ENCODE measurements at regions not wholly inside any gene's neighbourhood (a gene's known extent, or its start where the extent isn't known, plus 50 kb on each side); places are given as distances from the start of the nearest gene placed in this dataset.

GRCh38 chr9:87107072-87107471 is 159.8 kb upstream of the GAS1 start:
- Mint-ChIP-seq H3K27ac (no peak overlapping the region), H3K27me3 (peaks cover 4% of the 10 kb centered on the region)

DNA sequence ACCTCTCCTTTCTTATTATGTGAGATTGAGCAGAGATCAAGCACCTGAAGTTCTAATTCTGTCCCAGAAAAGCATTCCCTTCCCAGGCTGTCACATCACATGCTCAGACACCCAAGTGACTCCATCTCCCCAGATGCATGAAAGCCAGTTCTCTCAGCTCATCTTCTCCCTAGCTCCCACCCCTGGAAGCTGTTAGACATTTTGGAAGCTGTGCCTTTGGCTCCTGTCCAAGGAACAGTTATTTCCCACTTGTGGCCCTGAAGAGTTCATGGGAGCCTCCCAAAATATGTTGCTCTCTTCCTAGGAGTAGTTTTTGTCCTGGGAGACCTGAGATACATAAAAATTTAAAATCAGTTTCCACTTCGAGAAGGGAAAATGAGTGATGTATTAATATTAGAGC is 161.4 kb upstream of the GAS1 start:
- H3K9me3 Mint-ChIP-seq, result peaks cover 2% of the 10 kb centered on the region
- H3K4me1 Mint-ChIP-seq, result no peaks in the 10 kb centered on the region
- no peaks in the 10 kb centered on the region for H3K36me3 Mint-ChIP-seq
- no peak for DNase-seq (ENCODE audit: low spot score in 2 of 2)
- H3K4me3 Mint-ChIP-seq, result no peak overlapping the region
- ATAC-seq (ENCODE audit: low read depth), result no peak
- H3K27ac Mint-ChIP-seq, result no peak overlapping the region
- peaks cover 2% of the 10 kb centered on the region for H3K27me3 Mint-ChIP-seq

More at GRCh38 chr9:87107072-87107471, 159.8 kb upstream of the GAS1 start:
- Mint-ChIP-seq H3K4me3 (no peak overlapping the region), H3K4me1 (no peaks in the 10 kb centered on the region), H3K36me3 (no peaks in the 10 kb centered on the region), H3K9me3 (peaks cover 2% of the 10 kb centered on the region)
- DNase-seq (ENCODE audit: low spot score in 2 of 2) (no peak), ATAC-seq (ENCODE audit: low read depth) (no peak)

GRCh38 chr9:87109231-87109631 is 161.9 kb upstream of the GAS1 start:
- ATAC-seq (ENCODE audit: low read depth), result no peak
- Mint-ChIP-seq H3K4me3 (no peak overlapping the region), H3K27ac (no peak overlapping the region), H3K9me3 (peaks cover 2% of the 10 kb centered on the region), H3K36me3 (no peaks in the 10 kb centered on the region), H3K27me3 (peaks cover 2% of the 10 kb centered on the region), H3K4me1 (no peaks in the 10 kb centered on the region)
- no peak for DNase-seq (ENCODE audit: low spot score in 2 of 2)

- Mint-ChIP-seq H3K4me3 (no peak overlapping the region), H3K27ac (no peak overlapping the region), H3K27me3 (peaks cover 2% of the 10 kb centered on the region), H3K36me3 (no peaks in the 10 kb centered on the region), H3K9me3 (peaks cover 3% of the 10 kb centered on the region), H3K4me1 (no peaks in the 10 kb centered on the region)
- no peak for ATAC-seq (ENCODE audit: low read depth)
- DNase-seq (ENCODE audit: low spot score in 2 of 2), result no peak
Measured at GRCh38 chr9:87109851-87110250, 162.5 kb upstream of the GAS1 start.

DNA sequence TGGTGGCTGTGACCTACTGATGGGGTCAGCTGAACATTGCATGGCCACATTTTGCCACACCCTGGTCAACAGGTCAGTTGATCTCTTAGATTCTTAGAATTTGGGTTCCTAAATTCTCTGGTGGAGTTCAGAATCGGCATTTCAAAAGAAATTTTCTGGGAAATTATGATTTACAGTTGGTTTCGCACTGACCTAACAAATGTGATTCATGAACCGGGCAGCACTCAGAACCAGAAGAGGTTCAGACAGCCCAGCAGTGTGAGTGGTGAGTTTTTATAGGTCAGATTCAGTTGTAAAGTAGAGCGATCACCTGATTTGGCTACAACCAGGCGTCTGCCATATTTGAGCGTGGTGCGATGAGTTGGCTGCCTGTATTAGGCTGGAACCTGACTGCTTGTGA is 163.7 kb upstream of the GAS1 start:
- Mint-ChIP-seq H3K27ac (no peak overlapping the region), H3K27me3 (peaks cover 3% of the 10 kb centered on the region), H3K36me3 (no peaks in the 10 kb centered on the region), H3K4me3 (no peak overlapping the region), H3K4me1 (no peaks in the 10 kb centered on the region), H3K9me3 (peaks cover 6% of the 10 kb centered on the region)
- no peak for ATAC-seq (ENCODE audit: low read depth)
- DNase-seq (ENCODE audit: low spot score in 2 of 2), result no peak

- Mint-ChIP-seq H3K27ac (no peak overlapping the region), H3K27me3 (peaks cover 3% of the 10 kb centered on the region), H3K9me3 (peaks cover 6% of the 10 kb centered on the region), H3K4me3 (no peak overlapping the region), H3K36me3 (no peaks in the 10 kb centered on the region), H3K4me1 (no peaks in the 10 kb centered on the region)
- no peak for DNase-seq (ENCODE audit: low spot score in 2 of 2)
- ATAC-seq (ENCODE audit: low read depth), result no peak
Measured at GRCh38 chr9:87112656-87113055, 165.3 kb upstream of the GAS1 start.

DNA sequence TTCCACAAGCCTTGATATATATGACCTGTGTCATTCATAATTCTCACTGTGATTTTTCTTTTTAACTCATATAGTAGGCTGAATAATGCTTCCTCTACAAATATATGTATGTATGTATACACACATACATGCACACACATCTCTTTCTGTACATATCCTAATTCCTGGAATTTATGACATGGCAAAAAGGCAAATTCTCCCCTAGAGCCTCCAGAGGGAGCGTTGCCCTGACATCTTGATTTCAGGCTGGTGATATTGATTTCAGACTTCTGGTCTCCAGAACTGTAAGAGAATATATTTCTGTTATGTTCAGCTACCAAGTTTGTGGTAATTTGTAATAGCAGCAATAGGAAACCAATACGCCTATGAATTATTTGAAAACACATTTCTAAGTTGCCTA is 166.6 kb upstream of the GAS1 start:
- peaks cover 3% of the 10 kb centered on the region for H3K27me3 Mint-ChIP-seq
- H3K4me3 Mint-ChIP-seq, result no peak overlapping the region
- H3K27ac Mint-ChIP-seq, result no peak overlapping the region
- H3K4me1 Mint-ChIP-seq, result no peaks in the 10 kb centered on the region
- peaks cover 6% of the 10 kb centered on the region for H3K9me3 Mint-ChIP-seq
- DNase-seq (ENCODE audit: low spot score in 2 of 2) (no peak), ATAC-seq (ENCODE audit: low read depth) (no peak)
- no peaks in the 10 kb centered on the region for H3K36me3 Mint-ChIP-seq

DNA sequence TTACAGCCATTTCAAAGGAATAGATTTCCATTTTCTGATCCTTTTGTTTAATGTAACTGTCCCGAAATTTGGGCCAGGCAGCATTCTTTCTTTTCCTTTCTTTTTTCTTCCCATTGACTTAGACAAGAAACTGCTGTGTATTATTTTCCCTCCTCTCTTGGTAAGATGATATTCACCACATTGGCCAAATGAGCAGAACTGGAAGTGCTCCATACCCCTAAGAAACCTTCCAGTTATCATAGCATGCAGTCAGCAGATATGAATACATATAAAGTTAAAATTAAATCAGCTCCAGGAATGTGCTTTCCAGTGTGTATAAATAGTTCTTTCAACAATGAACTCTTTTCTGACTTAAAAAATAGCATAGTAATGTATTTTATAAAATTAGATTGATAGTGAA is 168.5 kb upstream of the GAS1 start:
- Mint-ChIP-seq H3K4me1 (no peaks in the 10 kb centered on the region), H3K9me3 (peaks cover 6% of the 10 kb centered on the region), H3K27me3 (peaks cover 3% of the 10 kb centered on the region), H3K36me3 (no peaks in the 10 kb centered on the region), H3K4me3 (no peak overlapping the region), H3K27ac (no peak overlapping the region)
- DNase-seq (ENCODE audit: low spot score in 2 of 2) (no peak), ATAC-seq (ENCODE audit: low read depth) (no peak)

DNA sequence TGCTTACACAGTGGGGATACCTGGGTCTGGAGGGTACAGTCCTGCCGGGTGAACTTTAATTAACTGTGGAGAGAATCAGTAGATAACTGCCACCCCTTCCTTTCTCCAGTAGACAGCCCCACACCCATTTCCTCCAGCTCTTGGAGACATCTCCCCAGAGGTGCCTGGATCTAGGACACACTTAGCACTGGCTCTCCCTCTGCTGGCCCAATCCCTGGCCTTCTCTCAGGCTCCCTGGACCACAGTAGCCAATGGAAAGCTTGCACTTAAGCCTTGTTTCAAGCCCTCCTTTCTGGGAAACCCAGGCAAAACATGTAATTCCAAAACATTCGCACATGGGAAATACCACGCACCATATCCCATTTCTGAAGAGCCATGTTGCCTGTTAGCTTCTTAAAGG is 169.2 kb upstream of the GAS1 start:
- Mint-ChIP-seq H3K4me1 (no peaks in the 10 kb centered on the region), H3K27ac (no peak overlapping the region), H3K4me3 (no peak overlapping the region), H3K9me3 (peaks cover 6% of the 10 kb centered on the region), H3K36me3 (no peaks in the 10 kb centered on the region), H3K27me3 (peaks cover 3% of the 10 kb centered on the region)
- ATAC-seq (ENCODE audit: low read depth), result no peak
- no peak for DNase-seq (ENCODE audit: low spot score in 2 of 2)

GRCh38 chr9:87118594-87118993 is 171.3 kb upstream of the GAS1 start:
- H3K9me3 Mint-ChIP-seq, result peaks cover 4% of the 10 kb centered on the region
- H3K4me3 Mint-ChIP-seq, result no peak overlapping the region
- H3K4me1 Mint-ChIP-seq, result no peaks in the 10 kb centered on the region
- H3K27me3 Mint-ChIP-seq, result peaks cover 3% of the 10 kb centered on the region
- H3K36me3 Mint-ChIP-seq, result no peaks in the 10 kb centered on the region
- no peak overlapping the region for H3K27ac Mint-ChIP-seq
- DNase-seq (ENCODE audit: low spot score in 2 of 2) (no peak), ATAC-seq (ENCODE audit: low read depth) (no peak)

DNA sequence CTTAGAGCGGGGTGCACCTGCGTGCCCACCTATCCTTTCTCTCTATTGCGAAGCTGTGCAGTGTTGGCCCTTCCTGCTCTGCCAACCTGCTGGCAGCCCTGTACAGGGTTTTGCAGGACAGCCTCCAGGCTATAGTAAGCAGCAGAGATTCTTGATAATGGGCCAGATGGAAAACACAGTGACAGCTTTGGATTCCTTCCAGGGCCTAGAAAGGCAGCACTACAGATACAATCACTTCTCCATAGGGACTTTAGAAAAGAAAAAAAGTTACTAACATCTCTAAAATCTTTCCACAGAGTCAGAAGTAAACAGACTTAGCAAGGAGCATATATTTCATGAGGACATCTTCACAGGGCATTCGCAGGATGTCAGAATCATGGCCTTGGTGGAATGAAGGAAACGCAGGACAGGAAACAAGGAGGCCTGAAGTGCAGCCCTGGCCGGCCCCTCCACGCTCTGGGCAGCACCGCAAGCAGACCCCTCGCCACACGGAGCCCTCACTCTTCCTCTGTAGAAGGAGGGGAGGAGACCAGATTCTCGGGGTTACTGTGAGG is 172.1 kb upstream of the GAS1 start:
- H3K27ac Mint-ChIP-seq, result no peak overlapping the region
- no peaks in the 10 kb centered on the region for H3K36me3 Mint-ChIP-seq
- H3K27me3 Mint-ChIP-seq, result peaks cover 3% of the 10 kb centered on the region
- H3K4me1 Mint-ChIP-seq, result no peaks in the 10 kb centered on the region
- DNase-seq (ENCODE audit: low spot score in 2 of 2) (no peak), ATAC-seq (ENCODE audit: low read depth) (no peak)
- H3K9me3 Mint-ChIP-seq, result peaks cover 4% of the 10 kb centered on the region
- no peak overlapping the region for H3K4me3 Mint-ChIP-seq

GRCh38 chr9:87120610-87121009 is 173.3 kb upstream of the GAS1 start:
- Mint-ChIP-seq H3K27me3 (peaks cover 2% of the 10 kb centered on the region), H3K27ac (no peak overlapping the region), H3K4me3 (no peak overlapping the region), H3K4me1 (no peaks in the 10 kb centered on the region), H3K36me3 (no peaks in the 10 kb centered on the region), H3K9me3 (peaks cover 3% of the 10 kb centered on the region)
- ATAC-seq (ENCODE audit: low read depth) (no peak), DNase-seq (ENCODE audit: low spot score in 2 of 2) (no peak)

DNA sequence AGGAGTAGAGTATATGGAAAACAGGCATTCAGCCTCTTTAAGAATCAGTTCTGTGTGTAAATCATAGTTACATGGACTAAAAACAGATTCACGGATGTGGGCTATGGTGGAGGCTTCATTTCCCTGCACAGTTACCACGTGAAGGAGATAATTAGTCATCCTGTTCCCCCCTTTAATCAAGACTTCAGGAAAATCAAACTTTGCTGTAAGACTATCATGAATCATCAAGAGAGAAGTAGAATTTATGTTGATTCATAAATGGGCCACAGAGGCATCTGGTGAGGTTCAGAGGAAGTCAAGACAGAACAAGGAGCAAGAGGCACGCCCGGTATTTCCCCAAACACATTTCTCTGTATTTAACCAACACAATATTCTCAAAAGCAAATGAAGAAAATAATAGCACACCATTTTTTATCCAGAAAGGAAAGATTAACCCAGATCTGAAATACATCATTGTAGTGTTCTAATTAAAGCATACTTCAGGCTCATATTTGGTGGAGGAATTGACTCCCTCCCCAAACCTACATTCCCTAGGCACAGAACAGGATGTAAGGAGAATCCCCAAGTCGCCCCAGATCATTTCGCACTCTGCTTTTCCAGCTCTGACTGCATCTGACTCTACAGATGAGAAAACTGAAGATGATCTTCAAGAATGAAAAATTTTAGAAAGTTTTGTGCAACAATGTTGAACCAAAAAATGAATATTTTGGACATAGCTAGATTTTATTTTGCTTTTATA is 175.8 kb upstream of the GAS1 start:
- Mint-ChIP-seq H3K4me3 (no peak overlapping the region), H3K27me3 (peaks cover 4% of the 10 kb centered on the region), H3K9me3 (peaks cover 3% of the 10 kb centered on the region), H3K27ac (no peak overlapping the region), H3K4me1 (no peaks in the 10 kb centered on the region), H3K36me3 (no peaks in the 10 kb centered on the region)
- no peak for DNase-seq (ENCODE audit: low spot score in 2 of 2)
- ATAC-seq (ENCODE audit: low read depth), result no peak

- ATAC-seq (ENCODE audit: low read depth), result no peak
- no peaks in the 10 kb centered on the region for H3K36me3 Mint-ChIP-seq
- no peak for DNase-seq (ENCODE audit: low spot score in 2 of 2)
- peaks cover 4% of the 10 kb centered on the region for H3K27me3 Mint-ChIP-seq
- no peak overlapping the region for H3K27ac Mint-ChIP-seq
- peaks cover 3% of the 10 kb centered on the region for H3K9me3 Mint-ChIP-seq
- no peak overlapping the region for H3K4me3 Mint-ChIP-seq
- no peaks in the 10 kb centered on the region for H3K4me1 Mint-ChIP-seq
Measured at GRCh38 chr9:87123830-87124229, 176.5 kb upstream of the GAS1 start.

GRCh38 chr9:87125819-87126218 is 178.5 kb upstream of the GAS1 start:
- H3K27me3 Mint-ChIP-seq, result peaks cover 4% of the 10 kb centered on the region
- no peak for DNase-seq (ENCODE audit: low spot score in 2 of 2)
- H3K4me1 Mint-ChIP-seq, result no peaks in the 10 kb centered on the region
- H3K9me3 Mint-ChIP-seq, result peaks cover 3% of the 10 kb centered on the region
- H3K36me3 Mint-ChIP-seq, result no peaks in the 10 kb centered on the region
- no peak overlapping the region for H3K27ac Mint-ChIP-seq
- ATAC-seq (ENCODE audit: low read depth), result no peak
- no peak overlapping the region for H3K4me3 Mint-ChIP-seq
